ENCODE measurements at regions not wholly inside any gene's neighbourhood (a gene's known extent, or its start where the extent isn't known, plus 50 kb on each side); places are given as distances from the start of the nearest gene placed in this dataset.

GRCh38 chr3:27560484-27561056 lies 76.4 kb upstream of the SLC4A7 start:
- no peak for TF ChIP-seq POLR2AphosphoS5 (IDR thresholded peaks at IDR 0.05; ENCODE audit: low read depth, low read length)
- TF ChIP-seq CTCF (IDR thresholded peaks at IDR 0.05) = no peak

All from Panc1 (cell line).